ENCODE measurements at regions not wholly inside any gene's neighbourhood (a gene's known extent, or its start where the extent isn't known, plus 50 kb on each side); places are given as distances from the start of the nearest gene placed in this dataset.

GRCh38 chr10:130403153-130404075 lies 267.2 kb downstream of the GLRX3 start:
- TF ChIP-seq POLR2A (IDR thresholded peaks at IDR 0.05): no peak
- TF ChIP-seq CTCF (IDR thresholded peaks at IDR 0.05 in 8 of 11, conservative IDR thresholded peaks at IDR 0.05 in 3 of 11): no peak
